ENCODE measurements at regions not wholly inside any gene's neighbourhood (a gene's known extent, or its start where the extent isn't known, plus 50 kb on each side); places are given as distances from the start of the nearest gene placed in this dataset.

DNA sequence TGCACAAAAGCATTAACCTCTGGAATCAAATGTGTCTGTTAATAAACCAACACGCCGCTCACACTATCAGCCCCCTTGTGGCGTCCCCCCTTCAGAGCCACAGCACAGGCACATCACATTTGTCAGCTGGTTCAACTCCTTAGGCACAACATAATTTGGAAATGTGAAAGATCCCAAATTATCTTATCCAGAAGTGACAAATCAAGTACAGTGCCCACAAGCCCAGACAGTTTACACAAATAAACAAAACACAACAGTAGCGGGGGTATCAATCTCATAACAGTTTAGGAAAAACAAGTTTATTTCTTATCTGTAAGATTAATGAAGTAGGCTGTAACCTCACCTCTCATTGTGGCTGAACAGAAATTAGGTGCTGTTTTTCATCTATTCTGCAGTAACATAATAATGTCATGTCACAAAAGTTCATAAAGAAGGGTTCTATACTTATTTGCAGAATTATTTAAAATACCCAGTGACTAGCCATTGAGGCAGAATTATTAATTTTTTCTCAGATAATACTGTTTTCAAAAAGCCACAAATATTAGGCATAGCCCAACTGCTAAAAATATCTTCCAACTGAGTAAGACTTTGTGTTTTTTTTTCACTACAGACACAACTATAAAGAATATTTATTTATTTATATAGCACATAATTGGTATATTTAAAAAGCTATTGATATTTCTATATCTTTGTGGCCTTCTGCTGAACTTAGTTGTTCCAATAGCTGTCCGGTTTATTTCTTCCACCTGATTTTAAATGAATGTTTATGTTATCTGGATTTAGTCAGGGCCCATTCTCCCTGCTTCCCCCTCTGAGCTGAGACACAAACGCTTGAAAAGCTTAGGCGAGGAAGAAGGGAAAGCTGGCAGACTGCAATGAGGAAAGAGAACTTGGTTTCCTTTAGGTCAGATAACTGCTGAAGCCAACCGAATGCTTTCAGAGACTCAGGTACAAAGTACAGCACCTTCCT lies 214.7 kb downstream of the QDPR start:
- DNase-seq (ENCODE audit: low spot score): no peak

DNA sequence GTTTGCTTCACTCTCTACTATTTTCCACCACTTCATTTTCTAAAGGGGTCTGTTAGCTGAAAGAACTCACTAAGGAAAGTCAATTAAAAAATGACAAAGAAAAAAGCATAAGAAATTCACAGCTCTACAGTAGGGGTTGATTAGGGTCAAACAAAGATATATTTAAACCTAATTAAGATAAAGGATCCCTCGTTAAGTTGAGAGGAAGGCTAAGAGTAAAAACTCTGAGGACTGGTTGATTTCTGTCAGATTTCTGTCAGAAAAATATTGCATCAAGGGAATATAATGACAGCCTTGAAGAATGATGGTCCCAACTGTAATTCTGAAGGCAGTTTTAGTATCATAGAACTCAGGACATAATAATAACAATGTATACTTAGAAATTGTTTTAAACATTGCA lies 218.0 kb downstream of the QDPR start:
- no peak for DNase-seq (ENCODE audit: low spot score)

DNA sequence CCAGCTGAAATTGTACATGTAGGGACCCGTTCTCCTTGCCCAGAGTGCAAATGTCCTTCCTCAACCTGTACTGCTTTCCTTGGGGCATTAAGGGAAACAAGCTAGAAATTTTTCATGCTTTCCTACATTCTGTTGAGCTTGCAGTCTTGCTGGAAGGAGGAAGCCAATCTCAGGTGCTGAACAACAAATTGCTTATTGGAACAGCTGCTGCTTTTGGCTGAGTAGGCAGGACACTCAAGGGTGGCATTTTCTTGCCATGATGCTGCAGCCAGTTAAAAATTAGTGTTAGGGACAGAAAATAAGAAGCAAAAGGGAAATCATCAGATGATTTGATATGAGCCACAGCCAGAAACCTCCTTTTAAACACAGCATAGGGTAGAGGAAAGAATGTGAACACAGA lies 223.7 kb downstream of the QDPR start:
- no peak for DNase-seq (ENCODE audit: low spot score)

- no peak for DNase-seq (ENCODE audit: low spot score)
Observed at GRCh38 chr4:17286752-17287460, 225.0 kb downstream of the QDPR start.

GRCh38 chr4:17285747-17286146 lies 226.1 kb downstream of the QDPR start:
- DNase-seq (ENCODE audit: low spot score): no peak

DNA sequence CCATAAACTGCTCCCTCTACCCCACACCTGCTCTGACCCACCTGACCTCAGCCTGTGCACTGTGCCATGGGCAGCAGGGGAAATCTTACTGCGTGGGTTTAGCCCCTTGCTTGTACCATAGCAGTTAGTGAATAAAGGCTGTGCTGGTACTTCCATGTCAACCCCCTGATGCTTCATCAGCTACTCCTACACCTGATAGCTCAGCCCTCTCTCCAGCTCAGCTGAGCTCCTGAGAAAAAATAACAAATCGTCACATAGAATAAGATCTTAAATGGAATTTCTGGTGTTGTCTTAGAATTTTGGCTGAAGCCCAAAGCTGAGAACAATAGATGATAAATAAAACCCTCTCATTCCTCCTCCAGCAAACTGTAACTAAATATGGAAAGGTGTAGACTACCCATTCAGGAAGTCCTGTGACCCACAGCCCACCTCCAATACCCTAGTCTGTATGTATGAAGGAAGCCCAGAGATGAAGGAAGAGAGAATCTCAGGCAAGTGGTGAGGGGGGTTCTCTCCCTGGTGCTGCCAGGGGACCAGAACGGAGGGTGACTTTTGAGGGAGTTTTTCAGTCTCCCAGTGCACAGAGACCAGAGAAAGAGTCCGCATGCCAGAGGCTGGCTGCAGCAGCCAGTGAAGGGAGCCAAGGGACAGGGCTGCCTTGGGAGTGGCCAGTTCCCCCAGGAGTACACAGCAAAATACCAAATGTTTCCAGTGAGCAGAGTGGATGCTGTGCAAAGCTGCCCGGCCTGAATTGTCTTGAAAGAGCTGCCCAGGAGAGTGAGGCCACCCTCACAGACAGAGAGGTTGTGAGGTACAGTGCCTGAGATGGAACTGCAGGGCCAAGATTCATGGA lies 227.3 kb downstream of the QDPR start:
- no peak for DNase-seq (ENCODE audit: low spot score)

- no peak for DNase-seq (ENCODE audit: low spot score)
Observed at GRCh38 chr4:17283832-17284231, 228.1 kb downstream of the QDPR start.

DNA sequence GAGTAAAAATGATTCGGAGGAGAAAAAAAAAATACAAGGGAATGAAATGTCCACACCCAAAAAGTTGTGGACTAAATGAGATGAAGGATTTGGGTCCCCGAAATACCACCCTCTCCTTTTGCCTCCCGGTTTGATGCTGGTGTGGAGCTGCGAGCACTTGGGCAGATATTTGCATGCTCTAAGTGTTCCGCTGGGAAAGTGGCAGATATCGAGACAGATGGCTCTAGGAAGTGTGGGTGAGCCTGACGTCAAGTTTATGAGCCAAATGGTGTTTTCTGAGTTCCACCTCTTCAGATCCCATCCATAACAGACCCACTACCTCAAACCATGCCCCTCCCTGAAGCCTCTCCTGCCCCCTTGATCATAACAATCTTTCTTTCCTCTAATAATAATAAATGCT lies 228.6 kb downstream of the QDPR start:
- DNase-seq (ENCODE audit: low spot score): no peak

DNA sequence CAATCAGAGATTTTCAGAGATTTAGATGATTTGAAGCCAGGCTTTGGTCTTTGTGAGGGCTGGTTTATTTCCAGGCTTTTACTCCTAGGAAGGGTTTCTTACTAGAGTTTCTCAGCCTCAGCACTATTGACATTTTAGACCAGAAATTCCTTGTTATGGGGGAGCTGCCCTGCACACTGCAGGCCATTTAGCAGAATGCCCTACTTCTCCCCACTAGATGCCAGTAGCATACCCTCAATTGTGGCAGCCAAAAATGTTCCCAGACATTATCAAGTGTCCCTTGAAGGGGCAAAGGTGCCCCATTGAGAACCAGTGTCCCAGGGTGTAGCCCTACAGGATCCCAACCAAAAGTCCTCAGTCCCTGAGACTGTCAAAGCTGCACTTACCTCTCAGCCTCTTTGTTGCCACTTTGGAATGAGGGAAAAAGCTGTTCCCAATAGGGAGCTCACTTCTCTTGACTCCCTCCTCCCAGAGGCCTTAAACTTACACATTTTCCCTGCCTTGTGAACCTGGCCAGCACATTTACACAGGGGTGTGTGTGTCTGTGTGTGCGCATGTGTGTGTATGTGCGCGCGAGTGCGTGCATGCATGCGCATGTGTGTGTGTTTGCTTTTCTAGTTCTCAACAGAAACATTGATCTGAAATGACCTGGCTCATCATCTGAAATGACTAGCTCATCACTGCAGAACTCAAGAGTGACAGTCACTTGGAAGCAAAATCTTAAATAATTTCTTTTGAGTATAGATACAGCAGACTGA lies 231.4 kb downstream of the QDPR start:
- no peak for DNase-seq (ENCODE audit: low spot score)

DNA sequence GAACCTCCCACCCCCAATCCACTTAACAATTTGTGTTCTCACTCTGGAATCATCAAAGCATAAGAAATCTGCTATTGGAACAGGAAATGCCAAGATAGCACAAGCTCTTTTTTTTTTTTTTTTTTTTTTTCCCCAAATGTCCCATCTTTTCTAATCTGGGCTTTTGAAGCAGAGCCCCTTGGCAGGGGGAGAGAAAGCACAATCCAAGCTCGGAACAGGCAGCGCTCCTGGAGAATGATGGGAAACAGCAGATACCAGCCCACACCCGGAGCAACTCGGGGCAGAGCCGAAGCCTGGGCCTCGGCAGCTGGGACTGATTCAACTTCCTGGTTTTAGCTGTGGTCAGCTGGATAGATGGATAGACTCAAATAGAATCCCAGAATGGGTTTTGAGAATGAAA lies 235.1 kb downstream of the QDPR start:
- peak; percentile 74 for DNase-seq (ENCODE audit: low spot score)

GRCh38 chr4:17275836-17276235 lies 236.1 kb downstream of the QDPR start:
- no peak for DNase-seq (ENCODE audit: low spot score)

- no peak for DNase-seq (ENCODE audit: low spot score)
Observed at GRCh38 chr4:17273047-17273446, 238.8 kb downstream of the QDPR start.

DNA sequence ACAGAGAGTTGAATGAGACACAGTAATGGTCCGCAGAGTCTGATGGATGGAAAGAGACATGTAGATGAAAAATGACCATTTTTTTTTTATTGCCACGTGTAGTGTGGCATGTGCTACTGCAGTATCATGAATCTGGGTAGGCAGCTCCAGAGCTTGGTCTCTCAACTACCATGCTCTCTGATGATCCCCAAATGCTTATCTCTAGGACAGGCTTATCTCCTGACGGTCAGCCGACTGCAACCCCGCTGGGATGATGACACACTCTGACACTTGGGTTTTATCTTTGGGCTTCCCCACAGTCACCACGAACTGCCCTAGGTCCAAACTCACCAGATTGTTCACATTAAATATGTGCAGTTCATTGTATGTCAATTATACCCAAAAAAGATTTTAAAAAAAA lies 239.7 kb downstream of the QDPR start:
- no peak for DNase-seq (ENCODE audit: low spot score)

DNA sequence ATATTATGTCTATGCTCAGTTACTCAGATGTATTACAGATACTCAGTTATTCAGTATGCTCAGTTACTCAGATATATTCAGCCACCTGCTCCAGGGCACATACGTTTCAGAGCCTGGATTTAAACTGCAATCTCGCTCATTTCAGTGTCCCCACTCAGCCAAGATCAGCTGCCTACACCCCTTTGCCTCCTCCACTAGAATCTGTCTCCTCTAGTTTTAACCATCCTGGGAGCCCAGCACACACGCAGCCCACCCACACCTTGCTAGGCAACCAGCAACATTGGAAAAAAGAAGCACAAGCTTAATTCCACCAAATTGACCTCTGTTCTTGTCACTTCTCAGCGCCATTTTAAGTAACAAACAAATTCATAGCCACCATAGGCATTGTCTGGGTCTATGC lies 246.2 kb downstream of the QDPR start:
- DNase-seq (ENCODE audit: low spot score): no peak

DNA sequence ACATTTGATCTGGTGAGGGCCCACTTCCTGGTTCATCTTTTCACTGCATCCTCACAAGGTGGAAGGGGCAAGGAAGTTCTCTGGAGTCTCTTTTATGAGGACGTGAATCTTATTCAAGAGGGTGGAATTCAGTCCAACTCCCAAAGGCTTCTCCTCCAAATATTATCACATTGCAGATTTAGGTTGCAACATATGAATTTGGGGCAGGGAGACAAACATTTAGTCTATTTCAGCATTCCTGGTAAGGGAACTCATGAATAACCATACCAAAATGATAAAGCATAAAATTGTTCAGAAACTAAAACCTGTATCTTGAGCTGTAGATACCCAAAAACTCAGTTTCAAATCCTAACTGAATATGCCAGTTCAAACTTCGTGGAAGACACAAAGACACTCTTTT lies 246.8 kb downstream of the QDPR start:
- no peak for DNase-seq (ENCODE audit: low spot score)

DNA sequence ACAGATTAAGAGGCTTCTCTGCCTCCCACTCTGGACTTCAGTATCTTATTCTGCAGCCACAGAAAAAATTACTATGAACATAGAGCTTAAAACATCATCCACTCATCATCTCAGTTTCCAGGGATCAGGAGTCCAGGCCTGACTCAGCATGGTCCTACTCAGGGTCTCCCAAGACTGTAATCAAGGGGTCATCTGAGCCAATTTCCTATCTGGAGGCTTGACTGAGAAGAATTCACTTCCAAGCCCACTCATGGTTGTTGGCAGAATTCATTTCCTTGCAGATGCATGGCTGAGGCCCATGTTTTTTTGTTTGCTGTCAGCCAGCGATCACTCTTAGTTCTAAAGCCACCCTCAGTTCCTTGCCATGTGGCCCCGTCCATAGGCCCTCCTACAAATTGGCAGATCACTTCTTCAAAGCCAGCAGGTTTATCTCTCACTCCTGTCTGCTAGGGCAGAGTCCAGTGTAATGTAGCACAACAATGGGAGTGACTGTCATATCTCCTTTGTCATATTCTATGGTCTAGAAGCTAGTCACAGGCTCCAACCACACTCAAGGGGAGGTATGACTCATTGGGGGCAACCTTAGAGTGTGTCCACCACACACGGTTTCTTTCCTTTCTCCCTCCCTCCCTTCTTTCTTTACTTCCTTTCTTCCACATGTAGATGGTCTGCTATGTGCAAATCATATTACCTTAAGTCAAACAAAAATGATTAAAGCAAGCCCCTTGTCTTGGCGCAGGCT lies 251.6 kb downstream of the QDPR start:
- no peak for DNase-seq (ENCODE audit: low spot score)

- DNase-seq (ENCODE audit: low spot score): no peak
Observed at GRCh38 chr4:17258106-17258505, 253.8 kb downstream of the QDPR start.

DNA sequence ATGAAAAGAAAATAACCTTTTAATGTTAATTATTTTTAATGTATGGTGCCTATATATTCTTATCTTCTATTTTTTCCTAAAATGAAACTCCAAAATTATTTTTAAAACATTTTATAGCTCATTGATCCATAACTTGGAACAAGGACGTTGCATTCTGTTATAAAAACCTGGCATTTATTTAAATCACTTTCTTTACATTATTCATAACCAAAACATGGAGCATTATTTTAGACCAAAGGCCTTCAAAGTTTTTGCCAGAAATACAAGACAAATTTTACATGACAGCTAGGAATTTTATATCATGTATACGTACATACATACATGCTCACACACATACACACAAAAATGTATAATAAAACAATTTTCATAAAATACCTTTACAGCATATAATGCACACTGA lies 259.8 kb downstream of the QDPR start:
- DNase-seq (ENCODE audit: low spot score): no peak

DNA sequence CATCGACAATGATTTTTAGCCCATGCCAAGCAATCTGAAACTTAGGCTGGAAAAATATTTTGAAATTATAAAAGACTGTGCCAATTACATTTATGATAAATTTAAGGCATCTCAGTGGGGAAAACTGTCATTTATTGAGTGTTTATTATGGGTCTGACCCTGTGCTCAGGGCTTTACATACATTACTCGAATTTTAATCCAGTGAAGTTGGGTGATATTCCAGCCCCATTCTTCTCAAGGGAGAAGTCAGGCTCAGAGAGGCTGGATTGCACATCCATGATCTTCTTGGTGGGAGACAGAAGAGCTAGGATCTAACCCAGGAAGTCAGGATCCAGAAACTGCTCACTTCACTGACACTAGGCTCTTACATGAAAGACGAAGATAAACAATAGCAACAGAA lies 260.8 kb downstream of the QDPR start:
- no peak for DNase-seq (ENCODE audit: low spot score)

- no peak for DNase-seq (ENCODE audit: low spot score)
Observed at GRCh38 chr4:17250591-17250990, 261.3 kb downstream of the QDPR start.

DNA sequence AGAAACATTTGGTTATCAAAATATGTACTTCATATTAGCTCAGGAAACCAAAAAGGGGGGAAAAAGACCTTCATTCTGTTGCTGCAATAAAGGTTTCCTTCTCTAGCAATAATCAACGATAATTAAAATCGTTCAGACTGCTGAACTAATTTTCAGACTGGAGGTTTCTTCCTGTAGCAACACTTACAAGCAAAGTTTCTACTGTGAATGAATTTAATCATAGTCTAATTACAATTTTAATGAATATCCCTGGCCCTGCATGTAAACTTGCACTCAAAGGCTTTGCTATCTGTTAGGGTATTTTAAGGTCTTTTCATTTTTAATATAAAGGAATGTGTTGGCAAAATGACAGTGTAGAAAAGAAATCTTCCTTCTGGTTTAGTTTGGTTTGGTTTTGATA lies 265.2 kb downstream of the QDPR start:
- DNase-seq (ENCODE audit: low spot score): no peak

Data from AG08396 (cell line).